Spleen (tissue), 11 donors: ENCODE measurements at regions not wholly inside any gene's neighbourhood (a gene's known extent, or its start where the extent isn't known, plus 50 kb on each side); places are given as distances from the start of the nearest gene placed in this dataset.

ENCODE experiments used
- DNase-seq: peaks from one replicate; pipeline ENCODE4 v3.0.0-alpha.2; 2020
- H3K27ac ChIP-seq, 8 donors: fragments of 200-600 bp; sonication (generic) in 7 of 8; 1 replicate in 4 of 8; 2 replicates in 4 of 8; pipeline versions ENCODE4 v1.5.0 to v1.8.0; 2016 to 2021; ENCODE audit warnings: inconsistent platforms in 4 of 8, mild to moderate bottlenecking in 4 of 8, moderate library complexity in 1 of 8
- H3K27me3 ChIP-seq, 7 donors: fragments of 200-600 bp; sonication (generic) in 6 of 7; replicated peaks in 1 of 7; 1 replicate in 4 of 7; 2 replicates in 3 of 7; pipeline versions ENCODE4 v1.5.0 to v1.8.0; 2016 to 2021; ENCODE audit warnings: inconsistent platforms in 3 of 7, mild to moderate bottlenecking in 1 of 7
- H3K36me3 ChIP-seq, 6 donors: fragments of 200-600 bp; sonication (generic) in 5 of 6; 1 replicate in 4 of 6; 2 replicates in 2 of 6; pipeline versions ENCODE4 v1.5.0 to v1.8.0; 2016 to 2021; ENCODE audit warnings: inconsistent platforms in 2 of 6
- H3K4me1 ChIP-seq, 6 donors: fragments of 200-600 bp; sonication (generic) in 5 of 6; 1 replicate in 3 of 6; 2 replicates in 3 of 6; pipeline versions ENCODE4 v1.5.0 to v1.8.0; 2016 to 2021; ENCODE audit warnings: inconsistent platforms in 3 of 6
- H3K4me3 ChIP-seq, 8 donors: fragments of 200-600 bp; sonication (generic) in 7 of 8; 1 replicate in 4 of 8; 2 replicates in 4 of 8; pipeline versions ENCODE4 v1.5.0 to v1.8.0; 2016 to 2021; ENCODE audit warnings: inconsistent platforms in 4 of 8, mild to moderate bottlenecking in 4 of 8, moderate library complexity in 2 of 8
- H3K9me3 ChIP-seq, 8 donors: fragments of 200-600 bp; sonication (generic) in 7 of 8; 1 replicate in 4 of 8; 2 replicates in 4 of 8; pipeline versions ENCODE4 v1.5.0 to v1.8.0; 2016 to 2021; ENCODE audit warnings: inconsistent platforms in 4 of 8
- CTCF ChIP-seq, 11 experiments: fragments of 200-600 bp in 7 of 11; fragments of 450-650 bp in 4 of 11; sonication (generic) in 4 of 11; IDR thresholded peaks in 8 of 11; conservative IDR thresholded peaks in 3 of 11; 1 replicate in 7 of 11; 2 replicates in 4 of 11; pipeline versions ENCODE4 v1.4.0 to v1.8.0; 2016 to 2021; ENCODE audit warnings: antibody characterized with exemption in 11 of 11, inconsistent platforms in 4 of 11, mild to moderate bottlenecking in 1 of 11
- POLR2A ChIP-seq, 3 donors: fragments of 450-650 bp; IDR thresholded peaks; one replicate each; pipeline ENCODE4 v1.5.1; 2017; ENCODE audit warnings: antibody characterized with exemption in 3 of 3, mild to moderate bottlenecking in 1 of 3
- POLR2AphosphoS5 ChIP-seq, 3 donors: sonication (generic); formaldehyde crosslinking; IDR thresholded peaks; one replicate each; pipeline ENCODE4 v1.5.1; 2017; ENCODE audit warnings: antibody characterized with exemption in 3 of 3
- WGBS, 5 donors: extraction: QIAGEN DNeasy Blood & Tissue Kit in 3 of 5; methylation state at CpG; one replicate each; pipeline versions ENCODE4 v1.1.5 to v1.1.7; 2013 to 2018; 5-methylcytosine and 5-hydroxymethylcytosine counted together
- intact Hi-C: fragments of 100-400 bp; cut with DNase I; formaldehyde crosslinking; loops from one replicate; pipeline ENCODE4 v1.15.0; 2023; ENCODE audit warnings: low total_unique reads
- donor health status: healthy with polysubstance abuse.
- donor health status: DM: no; HTN: no; CAD: no; lungs with moderate emphysema.
- donor health status: DM: no; HTN: no; CAD: no.
- donor health status: Bipolar disorder and iron deficiency.
- donor health status: healthy.
- donor health status: DM: no; HTN: no; CAD: no.
- donor health status: DM: yes; HTN: yes; CAD: no.

GRCh38 chr17:12463102-12463501, 202.6 kb upstream of the MYOCD start:
- intact Hi-C loops, result no loop called here
- Histone ChIP-seq H3K36me3 (no peaks in the 10 kb centered on the region), H3K4me1 (no peaks in the 10 kb centered on the region), H3K4me3 (no peak overlapping the region), H3K27me3 (no peaks in the 10 kb centered on the region), H3K9me3 (no peaks in the 10 kb centered on the region), H3K27ac (no peak overlapping the region)
- WGBS, 5 donors, result 61 to 80% (median 69%) methylated on average over 2 of the region's 2 CpGs
- TF ChIP-seq POLR2AphosphoS5 (IDR thresholded peaks at IDR 0.05), result no peak
- no peak for DNase-seq

GRCh38 chr17:12472252-12473173, 193.2 kb upstream of the MYOCD start:
- 74 to 84% (median 75%) methylated on average over 7 of the region's 7 CpGs for WGBS, 5 donors
- Histone ChIP-seq H3K4me1 (no peaks in the 10 kb centered on the region), H3K9me3 (no peaks in the 10 kb centered on the region), H3K27ac (no peak overlapping the region), H3K36me3 (no peaks in the 10 kb centered on the region), H3K4me3 (no peak overlapping the region), H3K27me3 (no peaks in the 10 kb centered on the region)
- TF ChIP-seq POLR2A (IDR thresholded peaks at IDR 0.05) (no peak), POLR2AphosphoS5 (IDR thresholded peaks at IDR 0.05) (no peak), CTCF (IDR thresholded peaks at IDR 0.05 in 8 of 11, conservative IDR thresholded peaks at IDR 0.05 in 3 of 11) (no peak)
- intact Hi-C loops, result no loop called here
- no peak for DNase-seq

- 90 to 94% (median 92%) methylated on average over 7 of the region's 7 CpGs for WGBS, 5 donors
- no peaks in the 10 kb centered on the region for H3K9me3 ChIP-seq
- no peaks in the 10 kb centered on the region for H3K4me1 ChIP-seq
- no peak overlapping the region for H3K4me3 ChIP-seq
- intact Hi-C loops, result no loop called here
- H3K27me3 ChIP-seq, result no peaks in the 10 kb centered on the region
- no peak for TF ChIP-seq POLR2A (IDR thresholded peaks at IDR 0.05)
- TF ChIP-seq CTCF (IDR thresholded peaks at IDR 0.05 in 8 of 11, conservative IDR thresholded peaks at IDR 0.05 in 3 of 11), result no peak
- no peak for TF ChIP-seq POLR2AphosphoS5 (IDR thresholded peaks at IDR 0.05)
- no peaks in the 10 kb centered on the region for H3K36me3 ChIP-seq
- no peak for DNase-seq
- H3K27ac ChIP-seq, result no peak overlapping the region
Measured at GRCh38 chr17:12478311-12478710, 187.4 kb upstream of the MYOCD start.

- Histone ChIP-seq H3K27me3 (no peaks in the 10 kb centered on the region), H3K4me3 (no peak overlapping the region), H3K27ac (no peak overlapping the region), H3K9me3 (no peaks in the 10 kb centered on the region), H3K4me1 (no peaks in the 10 kb centered on the region), H3K36me3 (no peaks in the 10 kb centered on the region)
- DNase-seq, result no peak
- WGBS, 5 donors, result 62 to 73% (median 72%) methylated on average over 4 of the region's 4 CpGs
- no peak for TF ChIP-seq CTCF (IDR thresholded peaks at IDR 0.05 in 8 of 11, conservative IDR thresholded peaks at IDR 0.05 in 3 of 11)
- TF ChIP-seq POLR2AphosphoS5 (IDR thresholded peaks at IDR 0.05), result no peak
- no peak for TF ChIP-seq POLR2A (IDR thresholded peaks at IDR 0.05)
- intact Hi-C loops, result no loop called here
Measured at GRCh38 chr17:12485361-12485906, 180.3 kb upstream of the MYOCD start.
